ENCODE measurements at regions not wholly inside any gene's neighbourhood (a gene's known extent, or its start where the extent isn't known, plus 50 kb on each side); places are given as distances from the start of the nearest gene placed in this dataset.

- Histone ChIP-seq H3K36me3 (no peaks in the 10 kb centered on the region), H3K27me3 (no peaks in the 10 kb centered on the region), H3K9me3 (peaks cover 0 to 3% (median 2%) of the 10 kb centered on the region in 3 donors), H3K27ac (no peak overlapping the region), H3K4me3 (no peak overlapping the region), H3K4me1 (peaks cover 2 to 46% (median 6%) of the 10 kb centered on the region in 3 donors)
- intact Hi-C loops (cut with DNase I): no loop called here
- no peak for TF ChIP-seq POLR2A (IDR thresholded peaks at IDR 0.05)
- TF ChIP-seq CTCF (IDR thresholded peaks at IDR 0.05): no peak
- 94 to 95% methylated on average over 3 of the region's 3 CpGs for WGBS, 2 donors
- DNase-seq: no peak
Measured at GRCh38 chr6:106880952-106881351, 93.6 kb downstream of the CD24 start.

- intact Hi-C loops (cut with DNase I): no loop called here
- no peak overlapping the region for H3K4me3 ChIP-seq
- H3K27me3 ChIP-seq: no peaks in the 10 kb centered on the region
- peaks cover 0 to 13% (median 6%) of the 10 kb centered on the region in 3 donors for H3K9me3 ChIP-seq
- no peak for TF ChIP-seq POLR2A (IDR thresholded peaks at IDR 0.05)
- TF ChIP-seq CTCF (IDR thresholded peaks at IDR 0.05): no peak
- no peaks in the 10 kb centered on the region for H3K36me3 ChIP-seq
- H3K4me1 ChIP-seq: peaks cover 0 to 2% (median 0%) of the 10 kb centered on the region in 3 donors
- H3K27ac ChIP-seq: no peak overlapping the region
- 89 to 90% methylated on average over 3 to 4 of the region's 4 CpGs for WGBS, 2 donors
- DNase-seq: no peak
Measured at GRCh38 chr6:106875782-106876321, 98.7 kb downstream of the CD24 start.

- Histone ChIP-seq H3K4me3 (no peak overlapping the region), H3K27me3 (no peaks in the 10 kb centered on the region), H3K36me3 (no peaks in the 10 kb centered on the region), H3K27ac (peak overlapping the region; percentile 46 to 75 (median 72)), H3K9me3 (peaks cover 0 to 13% (median 6%) of the 10 kb centered on the region in 3 donors), H3K4me1 (peaks cover 3 to 14% (median 5%) of the 10 kb centered on the region in 3 donors)
- no peak for TF ChIP-seq POLR2A (IDR thresholded peaks at IDR 0.05)
- no peak for TF ChIP-seq CTCF (IDR thresholded peaks at IDR 0.05)
- DNase-seq: no peak
- intact Hi-C loops (cut with DNase I): no loop called here
Measured at GRCh38 chr6:106874481-106874880, 100.0 kb downstream of the CD24 start.

GRCh38 chr6:106872049-106872448 is 102.5 kb downstream of the CD24 start:
- H3K4me1 ChIP-seq: peaks cover 3 to 14% (median 5%) of the 10 kb centered on the region in 3 donors
- H3K27me3 ChIP-seq: no peaks in the 10 kb centered on the region
- DNase-seq: no peak
- H3K9me3 ChIP-seq: peaks cover 0 to 13% (median 6%) of the 10 kb centered on the region in 3 donors
- H3K27ac ChIP-seq: peak overlapping the region in 2 of 4 donors; percentile 64 to 79
- TF ChIP-seq CTCF (IDR thresholded peaks at IDR 0.05) (no peak), POLR2A (IDR thresholded peaks at IDR 0.05) (no peak)
- intact Hi-C loops (cut with DNase I): no loop called here
- 59 to 69% methylated on average over 3 of the region's 3 CpGs for WGBS, 2 donors
- no peaks in the 10 kb centered on the region for H3K36me3 ChIP-seq
- H3K4me3 ChIP-seq: peak overlapping the region in 1 of 4 donors; percentile 5

- H3K4me1 ChIP-seq: peaks cover 3 to 14% (median 5%) of the 10 kb centered on the region in 3 donors
- peak overlapping the region in 1 of 4 donors; percentile 5 for H3K4me3 ChIP-seq
- peaks cover 0 to 12% (median 5%) of the 10 kb centered on the region in 3 donors for H3K9me3 ChIP-seq
- no peaks in the 10 kb centered on the region for H3K27me3 ChIP-seq
- H3K36me3 ChIP-seq: no peaks in the 10 kb centered on the region
- peak overlapping the region; percentile 6 to 79 (median 66) for H3K27ac ChIP-seq
- TF ChIP-seq POLR2A (IDR thresholded peaks at IDR 0.05): no peak
- no peak for TF ChIP-seq CTCF (IDR thresholded peaks at IDR 0.05)
- 13 to 19% methylated on average over 3 of the region's 3 CpGs for WGBS, 2 donors
- no peak for DNase-seq
- intact Hi-C loops (cut with DNase I): no loop called here
Measured at GRCh38 chr6:106870824-106871717, 103.5 kb downstream of the CD24 start.

Data from esophagus squamous epithelium (tissue), 5 donors.